Inflammatory macrophage treated with lipopolysaccharide for 4 hours (primary cell): ENCODE measurements at regions not wholly inside any gene's neighbourhood (a gene's known extent, or its start where the extent isn't known, plus 50 kb on each side); places are given as distances from the start of the nearest gene placed in this dataset.
A peak's percentile ranks its signal among the peaks of the same experiment; 100 is the strongest.

Experiments used
- DNase-seq: peaks from one replicate; pipeline ENCODE4 v3.0.0-alpha.2; 2020

DNA sequence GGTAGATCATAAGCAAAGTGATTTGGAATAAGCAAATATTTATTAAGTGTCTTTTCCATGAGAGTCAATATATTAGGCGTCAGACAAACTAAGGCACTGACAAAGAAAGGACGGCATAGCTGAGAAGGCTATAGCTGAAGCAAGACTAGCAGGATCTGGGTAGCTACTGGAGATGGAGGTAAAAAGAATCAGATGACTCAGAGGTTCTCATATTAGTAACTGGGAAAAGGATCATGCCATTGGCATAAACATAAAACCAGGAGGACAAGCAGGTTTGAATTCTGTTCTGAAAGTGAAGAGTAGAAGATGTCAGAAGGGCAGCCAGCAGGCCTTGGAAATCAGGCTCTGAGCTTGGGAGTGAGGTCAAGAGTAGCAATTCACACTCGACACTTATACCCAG lies 531.9 kb downstream of the PTPRC start:
- DNase-seq = no peak

DNA sequence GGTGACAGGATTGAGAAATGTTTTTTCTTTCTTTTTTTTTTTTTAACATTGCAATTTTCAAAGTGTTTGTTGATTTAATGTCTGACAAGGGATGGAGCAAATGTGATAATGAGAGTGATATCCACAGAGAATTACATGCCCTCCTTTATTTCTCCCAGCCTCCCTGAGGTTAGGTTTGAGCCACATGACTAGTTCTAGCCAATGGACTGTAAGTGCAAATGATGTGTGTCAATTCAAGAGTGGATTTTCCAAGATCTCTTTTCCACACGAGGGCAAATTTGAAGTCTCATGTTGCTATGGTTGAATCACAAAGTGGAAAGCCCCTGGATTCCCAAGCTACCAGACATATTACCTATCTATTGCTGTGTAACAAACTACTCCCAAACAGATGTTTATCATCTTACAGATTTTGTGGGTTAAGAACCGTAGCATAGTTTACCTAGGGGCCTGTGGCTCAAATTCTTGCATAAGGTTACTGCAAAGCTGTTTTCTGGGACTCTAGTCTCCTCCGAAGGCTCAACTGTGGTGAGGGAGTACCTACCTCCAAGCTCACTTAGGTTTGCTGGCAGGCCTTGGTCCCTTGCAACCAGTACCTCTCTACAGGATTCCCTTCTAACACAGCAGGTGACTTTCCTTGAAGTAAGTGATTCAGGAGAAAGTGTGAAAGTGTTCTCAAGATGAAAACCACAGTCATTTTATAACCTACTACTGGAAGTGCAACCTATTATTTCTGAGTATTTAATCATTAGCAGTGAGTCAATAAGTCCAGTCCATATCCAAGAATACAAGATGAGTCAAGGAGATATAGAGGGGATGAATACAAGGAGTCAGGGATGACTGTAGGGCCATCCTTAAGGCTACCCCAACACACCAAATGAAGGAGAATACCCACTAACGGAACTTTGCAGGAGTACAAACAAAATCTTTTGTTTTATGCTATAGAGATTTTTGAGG lies 533.6 kb downstream of the PTPRC start:
- no peak for DNase-seq

DNA sequence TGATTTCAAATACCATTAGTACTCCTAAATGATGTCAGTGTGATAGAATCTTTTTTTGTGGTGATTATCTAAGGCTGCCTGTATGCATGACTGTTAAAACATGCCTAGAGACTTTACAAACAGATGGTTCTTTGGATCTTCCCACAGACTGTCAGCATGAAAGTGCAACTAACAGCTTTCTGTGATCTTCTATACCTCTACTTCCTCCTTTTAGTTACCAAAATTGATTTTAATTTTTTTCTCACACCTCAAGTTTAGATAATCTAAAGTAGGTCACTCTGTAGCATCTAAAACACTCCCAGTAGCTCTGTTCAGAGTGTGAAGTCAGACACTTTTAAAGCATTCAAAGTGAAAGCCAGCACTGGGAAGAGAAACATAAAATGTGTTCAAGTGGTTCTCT lies 534.5 kb downstream of the PTPRC start:
- DNase-seq = peak; percentile 61

DNA sequence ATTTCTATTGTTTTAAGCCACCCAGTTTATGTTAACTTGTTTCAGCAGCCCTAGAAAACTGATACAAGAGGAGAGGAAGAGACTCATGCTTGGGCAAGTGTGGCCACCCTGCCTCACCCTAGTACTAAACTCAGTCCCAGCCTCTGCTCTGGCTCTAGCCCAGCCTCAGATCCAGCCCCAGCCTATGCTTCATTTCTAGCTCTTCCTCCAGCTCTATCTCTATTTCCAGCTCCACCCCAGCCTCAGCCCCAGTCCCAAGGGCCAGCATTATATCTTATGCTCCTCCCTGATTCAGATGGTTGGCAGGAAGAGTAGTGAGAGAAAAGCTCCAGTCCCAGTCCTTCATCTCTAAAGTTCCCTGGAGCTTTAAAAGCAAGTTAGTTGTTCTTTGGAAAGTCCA lies 535.5 kb downstream of the PTPRC start:
- DNase-seq = no peak

DNA sequence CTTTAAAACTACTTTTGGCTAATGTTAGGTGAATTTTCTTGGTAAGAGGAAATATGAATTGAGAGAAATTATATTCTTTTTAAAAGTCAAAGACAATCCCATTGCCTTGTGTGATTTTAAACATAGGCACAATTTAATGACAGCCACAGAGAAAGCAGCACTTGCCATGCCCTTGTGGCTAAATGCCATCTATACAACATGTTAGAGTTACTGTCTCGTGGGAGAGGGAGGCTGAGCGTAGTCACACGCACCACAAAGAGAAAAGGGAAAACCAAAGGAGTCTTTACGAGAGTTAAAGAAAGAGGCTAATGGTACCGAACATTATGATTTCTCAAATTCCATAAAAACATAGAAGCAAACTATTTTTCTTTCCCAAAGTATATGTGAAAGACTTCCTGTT lies 537.9 kb downstream of the PTPRC start:
- DNase-seq = no peak

DNA sequence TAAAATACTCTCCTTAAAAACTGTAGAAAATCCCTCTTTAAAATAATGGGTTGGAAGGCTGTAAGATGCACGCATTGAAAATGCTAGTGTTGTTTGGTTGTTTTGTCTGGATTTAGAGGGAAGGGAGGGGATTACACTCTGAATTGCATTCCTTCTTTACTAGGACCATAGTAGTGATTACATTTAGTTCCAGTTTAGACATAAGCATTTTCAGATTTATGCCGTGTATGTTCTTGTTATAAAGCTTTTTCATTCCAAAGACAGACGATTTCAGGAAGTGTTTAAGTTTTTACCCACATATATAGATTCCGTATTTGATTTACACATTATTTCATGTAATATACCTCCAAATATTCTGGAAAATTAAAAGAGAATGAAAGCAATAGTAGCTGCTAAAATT lies 538.4 kb downstream of the PTPRC start:
- DNase-seq = no peak

DNA sequence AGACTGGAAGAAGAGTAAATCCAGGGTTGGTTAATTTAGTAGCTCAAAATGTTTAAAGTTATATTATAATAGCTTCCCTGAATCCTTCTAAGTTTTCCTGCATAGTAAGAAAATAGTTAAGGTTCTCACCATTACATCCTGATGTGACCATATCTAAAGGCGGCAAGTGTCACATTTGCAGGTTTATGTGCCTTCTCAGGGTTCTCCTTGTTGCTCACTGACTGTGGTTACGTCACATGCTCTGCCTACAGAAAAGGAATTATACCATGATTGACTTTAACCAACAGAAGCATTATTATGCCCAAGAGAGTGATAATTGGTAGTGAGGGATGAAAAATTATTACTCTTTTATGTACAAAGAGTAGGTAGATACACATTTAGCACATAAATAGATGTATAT lies 539.8 kb downstream of the PTPRC start:
- DNase-seq = no peak

DNA sequence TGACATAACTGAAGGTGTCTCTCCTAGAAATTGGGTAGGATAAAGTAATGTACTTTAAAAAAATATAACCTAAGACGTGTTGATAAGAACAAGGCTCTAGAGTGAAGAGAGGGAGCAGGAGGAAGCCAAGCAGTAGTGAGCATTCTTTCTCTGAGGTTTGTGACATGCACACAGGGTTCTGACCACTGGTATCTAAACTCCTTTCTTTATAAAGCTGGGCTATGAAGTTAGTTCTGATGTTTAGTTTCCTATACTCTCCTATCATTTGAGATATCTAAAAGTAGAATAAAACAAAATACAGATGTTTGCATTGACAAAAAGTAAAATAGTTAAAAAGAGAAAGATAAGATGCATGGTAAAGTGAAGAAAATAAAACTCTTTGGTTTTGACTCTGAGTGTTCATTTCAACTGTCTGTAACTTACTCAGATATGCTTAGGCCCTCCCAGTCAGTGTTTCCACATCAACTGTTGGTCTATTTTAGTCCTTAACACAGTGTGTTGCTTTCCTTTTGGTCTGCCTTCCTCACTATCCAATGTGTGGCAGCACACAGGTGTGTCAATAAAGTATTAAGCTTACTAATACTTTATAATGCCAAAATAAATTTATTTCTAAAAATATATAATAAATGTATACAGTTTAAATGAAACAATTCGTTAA lies 543.5 kb downstream of the PTPRC start:
- DNase-seq = no peak

DNA sequence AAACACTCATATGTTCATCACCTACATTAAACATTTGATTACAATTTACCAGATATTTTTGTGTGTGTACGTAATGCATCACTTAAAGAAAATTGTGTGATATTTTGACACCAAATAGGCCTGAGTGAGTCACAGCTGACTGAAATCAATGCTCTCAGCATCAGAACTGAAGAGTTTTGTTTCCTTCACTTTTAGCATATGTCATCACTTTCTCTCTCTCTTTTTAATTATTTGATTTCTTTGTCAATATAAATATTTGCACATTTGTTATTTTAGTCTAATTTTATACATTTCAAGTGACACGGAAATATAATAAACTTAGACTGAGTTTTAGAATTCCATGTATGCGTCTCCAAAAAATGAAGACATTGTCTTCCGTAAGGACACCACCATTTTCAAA lies 545.3 kb downstream of the PTPRC start:
- no peak for DNase-seq

DNA sequence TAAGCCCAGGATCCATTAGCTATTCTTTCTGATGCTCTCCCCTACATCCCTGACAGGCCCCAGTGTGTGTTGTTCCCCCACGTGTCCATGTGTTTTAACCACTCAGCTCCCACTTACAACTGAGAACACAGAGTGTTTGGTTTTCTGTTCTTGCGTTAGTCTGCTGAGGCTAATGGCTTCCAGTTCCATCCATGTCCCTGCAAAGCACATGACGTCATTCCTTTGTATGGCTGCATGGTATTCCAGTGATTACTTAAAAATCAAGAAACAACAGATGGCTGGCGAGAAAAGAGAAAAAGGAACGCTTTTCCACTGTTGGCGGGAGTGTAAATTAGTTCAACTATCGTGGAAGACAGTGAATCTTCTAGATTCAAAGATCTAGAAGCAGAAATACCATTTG lies 556.0 kb downstream of the PTPRC start:
- DNase-seq = no peak

DNA sequence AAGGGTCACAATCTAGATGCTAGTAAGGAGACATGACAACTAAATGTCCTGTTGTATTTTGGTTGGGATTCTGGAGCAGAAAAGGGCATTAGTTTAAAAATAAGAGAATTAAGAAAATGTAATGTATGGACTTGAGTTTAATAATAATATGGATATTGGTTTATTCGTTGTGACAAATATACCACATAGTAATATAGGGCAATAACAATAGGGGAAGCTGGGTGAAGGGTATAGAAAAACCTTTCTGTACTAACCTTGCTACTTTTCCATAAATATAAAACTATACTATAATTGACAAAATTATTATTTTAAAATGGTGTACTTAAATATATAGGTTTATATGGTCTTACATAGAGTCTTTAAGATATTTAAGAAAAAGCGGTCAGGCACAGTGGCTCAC lies 558.9 kb downstream of the PTPRC start:
- DNase-seq = no peak

DNA sequence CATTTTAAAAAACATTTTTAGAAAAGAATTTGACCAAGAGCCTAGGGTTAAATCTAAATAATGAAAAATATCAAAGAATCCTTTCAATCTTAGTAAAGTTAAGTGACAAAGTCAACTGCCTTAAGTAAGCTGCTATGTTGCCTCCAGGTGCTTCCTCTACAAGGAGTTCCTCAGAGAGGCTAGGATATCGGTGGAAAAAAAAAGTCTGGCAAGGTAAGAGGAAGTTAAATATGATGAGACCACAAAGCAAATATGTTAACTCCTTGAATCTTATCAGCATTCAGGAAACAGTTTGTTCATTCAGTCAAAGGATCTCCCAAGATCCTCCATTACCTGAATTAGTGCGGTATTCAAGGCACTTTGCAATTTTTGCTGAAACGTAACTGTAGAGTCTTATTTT lies 563.5 kb downstream of the PTPRC start:
- no peak for DNase-seq

DNA sequence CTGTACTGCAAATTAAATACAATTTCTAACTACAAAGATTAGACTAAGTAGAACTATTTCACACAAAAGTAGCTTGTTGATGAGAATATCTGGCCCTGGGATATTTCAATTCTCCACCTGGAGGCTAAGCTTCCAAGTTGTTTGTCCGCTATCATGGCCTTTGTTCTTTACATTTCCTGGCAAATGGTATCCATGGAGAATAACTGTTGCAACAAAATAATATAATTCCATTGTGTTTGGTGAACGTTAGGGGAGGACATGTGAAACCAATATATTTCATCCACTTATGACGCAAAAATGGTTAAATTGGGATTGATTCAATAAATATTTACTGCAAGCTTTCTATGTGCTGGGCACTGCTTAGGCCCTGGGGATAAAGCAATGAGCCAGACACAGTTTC lies 565.4 kb downstream of the PTPRC start:
- no peak for DNase-seq

DNA sequence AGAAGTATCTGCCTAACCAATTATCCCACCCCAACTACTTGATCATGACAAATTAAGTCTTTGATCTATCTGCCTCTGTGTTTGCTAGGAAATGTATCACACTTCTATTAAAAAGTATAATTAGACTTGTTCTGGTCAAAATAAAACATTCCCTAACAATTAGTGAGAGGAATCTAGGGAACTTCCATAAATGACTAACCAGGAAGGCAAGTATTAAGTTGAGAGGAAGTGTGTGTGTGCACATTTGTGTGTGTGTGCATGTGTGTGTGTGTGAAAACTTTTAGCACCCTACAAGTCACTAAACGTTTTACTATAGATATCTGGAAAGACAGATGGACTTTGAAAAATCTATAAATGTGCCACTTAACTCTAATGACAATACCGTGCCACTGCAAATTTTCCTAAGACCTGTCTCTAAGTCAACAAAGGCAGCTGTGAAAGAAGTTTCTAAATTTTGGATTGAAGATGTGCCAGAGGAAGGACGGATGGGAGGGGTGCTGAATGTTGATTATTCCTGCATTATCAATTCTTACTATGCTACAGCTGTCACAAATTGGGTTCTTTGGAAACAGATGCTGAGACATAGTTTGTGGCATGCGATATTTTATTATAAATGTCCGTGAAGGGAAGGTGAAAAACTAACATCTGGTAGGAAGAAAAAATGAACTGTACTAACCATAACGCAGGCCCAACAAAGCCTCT lies 567.1 kb downstream of the PTPRC start:
- no peak for DNase-seq

DNA sequence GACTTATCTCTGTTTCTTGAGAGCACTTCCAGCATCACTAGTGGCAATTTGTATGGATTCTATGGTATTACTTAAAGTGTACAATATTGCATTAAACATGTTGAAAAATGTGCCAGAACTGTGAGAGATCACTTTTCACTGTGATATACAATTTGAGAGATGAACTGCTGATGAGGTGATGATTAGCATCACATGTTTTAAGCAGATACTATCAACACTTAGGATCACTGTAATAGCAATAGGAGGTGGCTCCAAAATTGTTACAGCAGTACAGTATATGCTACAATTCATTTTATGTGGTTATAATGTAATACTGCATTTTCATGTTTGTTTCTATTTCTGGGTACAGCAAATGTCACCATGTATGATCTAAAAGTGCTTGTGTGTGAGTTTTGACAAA lies 570.0 kb downstream of the PTPRC start:
- no peak for DNase-seq

DNA sequence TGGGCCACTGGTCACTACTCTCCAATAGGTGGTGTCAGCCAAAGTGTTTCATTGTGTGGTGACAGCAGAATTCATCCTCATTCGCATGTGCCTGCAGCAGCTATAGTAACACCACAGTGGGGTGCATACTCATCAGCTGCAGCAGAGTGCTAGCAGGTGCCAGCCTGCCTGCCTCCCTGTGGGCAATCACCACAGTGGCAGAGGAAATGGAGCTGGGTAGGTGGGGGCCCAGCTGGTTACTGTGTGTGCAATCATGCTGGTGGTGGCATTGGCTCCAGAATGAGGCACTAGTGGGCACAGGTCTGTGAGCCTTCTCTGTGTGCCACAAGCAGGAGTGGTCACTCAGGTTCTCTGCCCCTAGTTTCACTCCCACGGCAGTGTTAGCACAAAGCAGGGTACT lies 579.2 kb downstream of the PTPRC start:
- no peak for DNase-seq

DNA sequence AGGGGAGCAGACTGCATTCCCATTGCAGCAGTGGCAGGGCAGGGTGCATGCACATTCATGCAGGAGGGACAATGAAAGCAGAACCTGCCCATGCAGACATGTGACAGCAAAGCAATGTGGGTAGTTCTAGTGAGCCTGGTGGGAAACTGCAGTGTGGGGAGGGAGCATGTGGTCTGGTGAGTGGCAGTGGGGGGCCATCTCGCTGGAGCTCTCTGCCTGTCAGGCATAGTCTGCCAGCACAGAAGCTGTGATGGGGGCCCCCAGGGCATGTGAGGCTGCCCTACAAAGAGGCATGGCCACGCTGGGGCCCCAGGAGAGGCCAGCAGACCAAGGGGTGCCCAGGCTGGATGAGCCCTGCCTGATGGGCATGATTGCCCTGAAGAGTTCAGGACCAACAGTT lies 579.7 kb downstream of the PTPRC start:
- DNase-seq = no peak

DNA sequence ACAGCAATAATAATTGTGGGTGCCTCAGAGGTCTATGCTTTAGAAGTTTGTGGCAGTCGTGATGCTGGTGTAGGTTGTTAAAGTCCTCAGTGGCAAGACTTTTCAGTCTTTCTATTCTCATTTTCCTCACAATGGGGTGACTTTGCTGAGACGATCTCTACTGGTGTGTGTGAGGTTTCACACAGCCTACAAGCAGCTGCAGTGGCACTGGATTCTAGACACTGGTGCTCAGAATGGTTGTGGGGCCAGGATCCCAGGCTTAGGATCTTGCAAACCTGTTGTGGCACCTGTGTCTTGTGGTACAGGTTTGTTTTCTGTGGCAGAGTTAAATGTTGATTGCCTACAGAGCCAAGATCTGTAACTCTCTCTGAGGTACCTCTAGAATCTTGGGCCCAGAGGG lies 581.2 kb downstream of the PTPRC start:
- DNase-seq = no peak

DNA sequence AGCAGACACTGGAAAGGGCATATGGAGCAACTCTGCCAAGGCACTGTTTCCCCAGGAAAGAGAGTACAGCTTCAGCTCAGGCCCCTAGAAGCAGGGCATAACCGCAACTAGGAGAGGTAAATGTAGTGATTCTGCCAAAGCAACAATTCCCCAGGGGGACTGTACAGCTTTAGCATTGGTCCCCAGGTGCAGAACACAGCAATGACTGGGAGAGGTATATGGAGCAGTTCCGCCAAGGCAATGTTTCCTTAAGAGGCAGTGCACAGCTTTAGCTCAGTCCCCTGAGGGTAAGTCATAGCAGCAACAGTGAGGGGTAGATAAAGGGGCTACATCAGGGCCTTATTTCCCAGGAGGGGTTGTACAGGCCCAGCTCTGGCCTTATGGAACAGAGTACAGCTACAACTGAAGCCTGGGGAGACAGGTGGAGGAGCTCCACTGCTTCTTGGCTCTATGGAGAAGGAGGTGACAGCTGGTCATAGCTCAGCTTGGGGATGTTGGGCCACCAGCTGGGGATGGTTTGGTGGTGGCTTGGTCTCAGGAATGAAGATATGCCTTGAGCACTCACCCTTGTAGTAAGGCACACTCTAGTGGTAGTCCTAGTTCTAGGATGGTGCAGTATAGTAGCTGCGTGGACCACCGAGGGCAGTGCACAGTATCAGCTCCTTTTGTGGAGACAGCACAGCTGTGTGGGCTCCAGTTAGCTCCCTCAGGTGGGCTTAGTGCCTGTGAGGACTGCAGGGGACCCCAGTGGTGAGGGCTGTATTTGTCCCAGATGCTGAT lies 582.7 kb downstream of the PTPRC start:
- DNase-seq = no peak

DNA sequence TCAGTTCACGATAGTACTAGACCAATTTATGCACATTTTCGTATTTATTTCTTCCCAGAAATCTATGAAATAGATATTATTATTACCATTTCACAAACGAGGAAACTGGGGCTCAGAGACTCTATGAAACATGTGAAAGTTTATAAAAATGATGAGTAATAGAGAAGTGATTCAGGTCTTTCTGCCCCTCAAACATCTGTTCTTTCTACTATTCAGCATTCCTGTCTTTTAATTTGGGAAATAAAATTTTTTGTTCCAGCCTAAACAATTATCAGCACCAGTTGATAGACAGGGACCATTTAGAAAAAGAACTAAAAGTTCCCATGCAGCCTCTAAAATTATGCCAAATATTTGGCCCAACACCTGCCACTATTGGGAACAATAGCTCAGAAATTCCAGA lies 585.1 kb downstream of the PTPRC start:
- DNase-seq = no peak

DNA sequence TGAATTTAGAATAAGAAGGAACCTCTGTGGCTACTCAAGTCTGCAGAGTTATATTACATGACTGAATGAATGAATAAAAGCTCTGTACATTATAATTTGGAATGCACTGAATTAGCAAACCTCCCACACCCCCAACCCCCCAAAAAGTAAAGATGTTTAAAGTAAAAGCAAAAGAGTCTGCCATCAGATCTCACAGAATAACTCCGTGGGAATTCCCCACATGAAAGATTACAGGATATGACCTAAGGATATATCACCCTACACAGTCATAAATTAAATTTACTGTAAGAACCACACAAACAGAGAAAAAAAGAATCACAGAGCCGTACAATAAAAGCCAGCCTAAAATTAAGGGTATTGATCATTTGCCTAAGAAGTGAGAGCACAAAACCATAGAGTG lies 587.3 kb downstream of the PTPRC start:
- DNase-seq = peak; percentile 80

DNA sequence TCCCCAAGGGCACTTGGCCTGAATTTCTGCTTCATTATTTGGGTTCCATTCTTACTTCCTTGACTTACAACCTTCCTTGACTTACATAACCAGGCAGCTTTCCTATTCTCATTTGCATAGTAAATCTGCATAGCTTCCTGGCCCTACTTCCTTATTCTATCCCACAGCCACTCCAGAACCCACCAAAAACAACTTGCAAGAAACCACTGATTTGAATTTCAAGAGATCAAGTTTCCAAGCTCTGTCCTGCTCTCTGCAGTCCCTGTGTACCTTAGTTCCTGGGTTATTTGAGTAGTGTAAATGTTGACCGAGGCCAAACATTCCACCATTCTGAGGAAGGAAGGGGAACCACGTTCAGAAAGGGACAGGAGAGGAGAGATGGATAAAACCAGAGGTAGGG lies 603.3 kb downstream of the PTPRC start:
- DNase-seq = peak; percentile 49

DNA sequence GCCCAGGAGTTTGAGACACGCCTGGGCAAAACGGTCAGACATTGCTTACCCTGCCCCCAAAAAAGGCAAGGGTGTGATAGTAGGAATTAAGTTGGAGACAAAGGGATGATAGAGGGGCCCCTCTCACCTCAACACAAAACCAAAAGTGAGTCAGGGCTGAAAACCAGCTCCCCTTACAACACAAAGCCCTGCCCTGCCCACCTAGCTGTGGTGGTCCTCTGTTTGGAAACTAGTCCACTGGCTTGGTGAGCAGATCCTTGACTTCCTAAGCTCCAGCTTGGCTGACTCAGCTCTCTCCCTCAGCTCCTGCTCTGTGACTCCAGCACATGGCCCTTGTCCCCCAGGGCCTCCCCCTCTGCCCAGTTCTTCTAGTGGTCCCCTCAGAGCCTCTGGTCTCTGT lies 603.8 kb downstream of the PTPRC start:
- no peak for DNase-seq
